HG02623 (cell line): ENCODE measurements at regions not wholly inside any gene's neighbourhood (a gene's known extent, or its start where the extent isn't known, plus 50 kb on each side); places are given as distances from the start of the nearest gene placed in this dataset.

Source experiments
- ATAC-seq: cut with Tn5 transposase; IDR thresholded peaks from one replicate; pipeline ENCODE4 v1.9.1; 2021; ENCODE audit warnings: moderate library complexity; ENCODE audit not compliant: unreplicated experiment

- ATAC-seq: no peak
These were observed 169.9 kb downstream of the SLC28A3 start for GRCh38 chr9:84170521-84171141.

DNA sequence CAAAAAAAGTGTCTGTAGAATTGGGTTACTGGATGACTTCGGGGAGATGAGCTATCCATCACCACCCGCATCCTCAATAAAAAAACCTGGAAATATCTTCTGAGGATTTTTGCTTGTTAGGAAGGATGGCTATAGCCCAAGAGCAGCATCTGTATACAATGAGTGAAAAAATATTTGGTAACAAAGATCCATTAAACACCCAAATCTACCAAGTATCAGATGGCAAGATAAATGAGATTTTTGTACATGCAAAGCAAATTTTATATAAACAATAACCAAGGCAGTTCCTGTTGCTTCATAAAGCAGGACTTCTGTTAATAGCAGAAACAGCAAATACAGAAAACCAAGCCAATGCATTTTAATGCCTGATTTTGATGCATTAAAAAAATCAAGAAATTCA, 166.6 kb downstream of the SLC28A3 start:
- ATAC-seq: no peak

DNA sequence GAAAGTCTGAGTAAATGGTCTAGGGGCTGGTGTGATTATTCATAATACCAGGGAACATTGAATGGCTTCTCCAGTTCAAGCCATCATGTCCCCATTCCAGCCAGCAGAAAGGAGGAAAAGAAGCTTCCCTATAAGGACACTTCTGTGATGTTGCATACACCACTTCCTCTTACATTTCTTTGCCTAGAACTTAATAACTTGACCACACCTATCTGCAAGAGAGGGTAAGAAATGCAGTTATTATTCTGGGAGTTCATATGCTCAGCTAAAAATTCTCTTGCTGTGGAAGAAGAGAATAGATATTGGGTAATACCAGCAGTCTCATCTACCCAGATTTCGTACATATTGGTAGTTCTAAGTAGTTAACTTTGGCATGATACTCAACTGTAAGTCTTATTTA, 166.1 kb downstream of the SLC28A3 start:
- ATAC-seq: no peak

GRCh38 chr9:84177407-84177806, 163.2 kb downstream of the SLC28A3 start:
- no peak for ATAC-seq

DNA sequence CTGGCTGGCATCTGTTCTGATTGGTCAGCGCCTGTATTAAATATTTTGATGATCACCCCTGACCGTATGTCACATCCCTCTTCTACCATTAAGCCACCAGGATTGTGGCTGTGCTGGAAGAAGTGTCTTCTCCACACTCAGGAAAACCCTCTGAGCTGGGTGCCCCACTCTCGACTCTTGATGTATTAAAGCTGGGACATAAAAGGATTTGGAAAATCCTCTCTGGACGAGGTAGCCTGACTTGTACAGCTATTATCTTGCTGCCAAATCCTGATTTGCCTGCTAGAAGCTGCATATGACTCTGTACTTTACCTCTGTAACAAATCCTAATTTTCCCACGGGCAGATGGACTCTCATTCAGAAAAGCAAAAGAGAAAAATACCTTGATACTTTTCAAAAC, 161.0 kb downstream of the SLC28A3 start:
- ATAC-seq: no peak

DNA sequence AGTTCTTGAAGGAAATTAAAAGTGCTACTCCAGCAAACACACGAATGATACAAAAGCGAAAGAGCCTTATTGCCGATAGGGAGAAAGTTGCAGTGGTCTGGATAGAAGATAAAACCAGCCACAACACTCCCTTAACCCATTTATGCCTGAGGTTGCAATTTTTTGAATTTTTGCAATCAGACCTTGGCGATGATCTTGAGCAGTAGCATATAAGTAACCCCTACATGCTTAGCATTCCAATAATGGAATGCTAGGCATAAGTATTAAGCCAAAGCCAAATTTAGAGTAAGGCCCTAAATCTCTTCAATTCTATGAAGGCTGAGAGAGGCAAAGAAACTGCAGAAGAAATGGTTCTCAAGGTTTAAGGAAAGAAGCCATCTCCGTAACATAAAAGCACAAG, 153.5 kb downstream of the SLC28A3 start:
- no peak for ATAC-seq

- no peak for ATAC-seq
These were observed 150.7 kb downstream of the SLC28A3 start for GRCh38 chr9:84189904-84190303.

DNA sequence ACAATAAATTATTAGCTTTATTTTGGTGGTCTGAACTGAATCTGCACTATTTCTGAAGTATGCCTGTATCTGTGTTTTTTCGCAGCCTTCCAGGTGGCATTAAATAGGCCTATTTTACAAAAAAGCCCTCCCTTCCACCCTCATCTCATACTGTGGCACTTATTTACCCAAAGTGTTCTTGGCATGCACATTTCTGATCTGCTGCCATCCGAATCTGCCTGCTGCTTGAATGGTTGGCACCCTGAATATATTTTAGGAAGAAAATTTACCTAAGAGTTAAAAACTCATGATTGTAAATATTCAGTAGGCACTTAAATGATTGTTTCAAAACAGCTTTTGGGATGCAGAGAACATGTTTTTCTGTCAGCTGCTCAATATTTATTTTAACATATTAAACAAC, 150.1 kb downstream of the SLC28A3 start:
- no peak for ATAC-seq

GRCh38 chr9:84206801-84207370, 133.7 kb downstream of the SLC28A3 start:
- no peak for ATAC-seq

DNA sequence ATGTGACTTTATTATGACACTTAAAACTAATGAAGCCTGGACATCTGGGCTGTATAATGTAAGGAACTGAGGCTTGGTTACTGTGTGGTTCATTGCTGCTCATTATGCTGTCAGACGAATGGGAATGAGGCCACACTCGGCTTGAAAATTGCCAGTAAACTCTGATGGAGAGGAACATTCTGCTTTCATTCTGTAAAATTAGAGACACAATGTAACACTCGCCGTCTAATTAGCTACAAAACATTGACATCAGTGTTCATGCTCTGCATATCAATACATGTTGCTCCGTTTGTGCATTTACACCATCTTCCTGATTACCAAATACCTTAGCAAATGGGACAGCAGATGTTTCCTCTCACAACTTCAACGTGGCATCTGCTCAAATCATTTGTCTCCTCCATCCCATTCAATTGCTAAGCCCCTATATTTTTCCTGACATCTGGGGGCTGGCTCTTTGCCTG, 133.0 kb downstream of the SLC28A3 start:
- no peak for ATAC-seq

DNA sequence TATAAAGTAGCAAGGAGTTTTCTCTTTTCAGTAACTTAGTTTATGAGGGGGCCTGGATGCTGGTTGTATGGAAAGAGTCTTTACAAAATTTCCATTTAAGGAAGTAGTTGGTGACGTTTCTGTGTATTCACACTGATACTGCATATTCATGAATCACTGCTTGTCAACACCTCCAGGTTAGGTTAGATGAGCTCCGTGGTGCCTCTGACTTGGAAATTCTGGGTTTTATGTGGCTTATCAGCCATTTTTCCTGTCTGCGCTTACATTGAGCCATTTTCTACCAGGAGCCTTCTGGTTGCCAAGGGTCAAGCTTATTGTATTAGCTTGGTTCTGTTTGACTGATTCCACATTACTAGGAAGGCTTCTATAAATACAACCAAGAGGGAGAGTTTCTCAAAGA, 128.3 kb downstream of the SLC28A3 start:
- ATAC-seq: no peak

GRCh38 chr9:84212982-84213381, 127.6 kb downstream of the SLC28A3 start:
- ATAC-seq: no peak

DNA sequence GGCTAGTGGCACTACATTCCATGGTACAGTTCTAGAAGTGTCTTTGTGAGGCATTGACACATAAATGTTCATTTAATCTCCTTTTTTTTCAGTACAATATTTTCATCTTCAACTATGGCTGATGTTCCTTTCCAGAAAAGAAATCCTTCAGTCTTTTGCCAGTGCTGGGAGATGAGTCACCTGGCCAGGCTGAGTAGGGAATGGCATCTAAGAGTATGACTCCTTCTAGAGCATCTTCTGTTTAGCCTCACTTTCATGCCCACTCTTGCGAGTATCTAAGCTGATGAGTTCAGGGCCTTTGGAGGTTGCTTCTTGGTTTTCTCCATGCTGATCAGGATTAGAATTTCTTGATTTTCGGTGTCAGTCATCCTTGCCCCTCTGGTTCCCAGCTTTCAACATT, 124.4 kb downstream of the SLC28A3 start:
- no peak for ATAC-seq

DNA sequence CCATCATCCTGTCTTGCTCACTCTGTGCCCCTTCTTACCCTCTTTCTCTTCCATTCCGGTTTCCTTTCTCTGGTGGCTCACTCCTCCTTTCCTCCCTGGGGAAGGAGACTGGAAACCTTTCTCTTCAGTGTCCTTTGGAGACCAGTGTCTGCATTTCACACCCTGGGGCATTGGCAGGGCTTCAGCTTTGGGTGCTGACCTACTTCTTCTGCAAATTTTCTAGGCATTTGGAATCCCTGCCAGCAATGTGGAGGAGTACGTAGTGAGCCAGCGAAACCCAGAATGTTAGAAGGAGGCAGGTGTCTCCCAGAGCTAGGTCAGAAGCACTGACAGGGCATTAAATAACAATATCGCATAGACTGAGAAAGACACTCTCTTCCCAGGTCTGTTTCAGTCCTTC, 122.2 kb downstream of the SLC28A3 start:
- no peak for ATAC-seq

- no peak for ATAC-seq
These were observed 116.3 kb downstream of the SLC28A3 start for GRCh38 chr9:84224246-84224645.
